Trophoblast cell (in vitro differentiated cells and primary cell): ENCODE measurements at regions not wholly inside any gene's neighbourhood (a gene's known extent, or its start where the extent isn't known, plus 50 kb on each side); places are given as distances from the start of the nearest gene placed in this dataset.

Source experiments
- DNase-seq, 2 donors: peaks; one replicate each; pipeline ENCODE4 v3.0.0-alpha.2; 2016
- H2AFZ ChIP-seq: 2 replicates; pipeline ENCODE4 v1.6.1; 2013; ENCODE audit warnings: low read length, moderate library complexity, mild to moderate bottlenecking; ENCODE audit not compliant: insufficient read depth, poor library complexity
- H2AK5ac ChIP-seq: 2 replicates; pipeline ENCODE4 v1.6.1; 2013; ENCODE audit warnings: mild to moderate bottlenecking, low read length
- H2BK120ac ChIP-seq: 2 replicates; pipeline ENCODE4 v1.6.1; 2013; ENCODE audit warnings: low read length, mild to moderate bottlenecking, moderate library complexity; ENCODE audit not compliant: insufficient read depth, poor library complexity
- H2BK12ac ChIP-seq: 2 replicates; pipeline ENCODE4 v1.6.1; 2013; ENCODE audit warnings: mild to moderate bottlenecking, low read length, moderate library complexity
- H2BK5ac ChIP-seq: 2 replicates; pipeline ENCODE4 v1.6.1; 2013; ENCODE audit warnings: low read length, low read depth, moderate library complexity, mild to moderate bottlenecking; ENCODE audit not compliant: poor library complexity
- H3K14ac ChIP-seq: 2 replicates; pipeline ENCODE4 v1.6.1; 2013; ENCODE audit warnings: mild to moderate bottlenecking, low read length
- H3K18ac ChIP-seq: 2 replicates; pipeline ENCODE4 v1.6.1; 2013; ENCODE audit warnings: mild to moderate bottlenecking, low read length
- H3K23ac ChIP-seq: 2 replicates; pipeline ENCODE4 v1.6.1; 2013; ENCODE audit warnings: low read length
- H3K27ac ChIP-seq: 2 replicates; pipeline ENCODE4 v1.5.1; 2013; ENCODE audit warnings: low read depth, mild to moderate bottlenecking, inconsistent platforms, low read length, moderate library complexity
- H3K27me3 ChIP-seq: 2 replicates; pipeline ENCODE4 v1.6.1; 2013; ENCODE audit warnings: inconsistent platforms, mild to moderate bottlenecking, low read length, moderate library complexity; ENCODE audit not compliant: insufficient read depth
- H3K36me3 ChIP-seq, 2 experiments: 1 replicate in 1 of 2; 2 replicates in 1 of 2; pipeline ENCODE4 v1.6.1; 2013; ENCODE audit warnings: low read length in 2 of 2, mild to moderate bottlenecking in 2 of 2, moderate library complexity in 1 of 2; ENCODE audit not compliant: insufficient read depth in 2 of 2, control insufficient read depth in 1 of 2
- H3K4ac ChIP-seq: 2 replicates; pipeline ENCODE4 v1.6.1; 2013; ENCODE audit warnings: low read depth, mild to moderate bottlenecking, low read length, moderate library complexity
- H3K4me1 ChIP-seq, 2 experiments: 1 replicate in 1 of 2; 2 replicates in 1 of 2; pipeline ENCODE4 v1.6.1; 2013; ENCODE audit warnings: low read length in 2 of 2, mild to moderate bottlenecking in 2 of 2, moderate library complexity in 1 of 2; ENCODE audit not compliant: insufficient read depth in 2 of 2, control insufficient read depth in 1 of 2
- H3K4me2 ChIP-seq: 2 replicates; pipeline ENCODE4 v1.6.1; 2013; ENCODE audit warnings: inconsistent platforms, mild to moderate bottlenecking, low read length, moderate library complexity
- H3K4me3 ChIP-seq: 2 replicates; pipeline ENCODE4 v1.5.1; 2013; ENCODE audit warnings: mild to moderate bottlenecking, low read depth, low read length, inconsistent platforms
- H3K79me1 ChIP-seq: one replicate; pipeline ENCODE4 v1.6.1; 2013; ENCODE audit warnings: low read length
- H3K79me2 ChIP-seq: 2 replicates; pipeline ENCODE4 v1.6.1; 2013; ENCODE audit warnings: low read length, mild to moderate bottlenecking; ENCODE audit not compliant: control insufficient read depth, insufficient read depth, poor library complexity
- H3K9ac ChIP-seq: 2 replicates; pipeline ENCODE4 v1.6.1; 2013; ENCODE audit warnings: mild to moderate bottlenecking, low read length
- H3K9me3 ChIP-seq: 2 replicates; pipeline ENCODE4 v1.6.1; 2013; ENCODE audit warnings: low read depth, mild to moderate bottlenecking, control low read depth, inconsistent platforms, low read length; ENCODE audit not compliant: insufficient read depth
- H4K12ac ChIP-seq: 2 replicates; pipeline ENCODE4 v1.6.1; 2013; ENCODE audit warnings: low read depth, mild to moderate bottlenecking, low read length, moderate library complexity
- H4K8ac ChIP-seq: 2 replicates; pipeline ENCODE4 v1.6.1; 2013; ENCODE audit warnings: low read depth, mild to moderate bottlenecking, low read length, moderate library complexity
- H4K91ac ChIP-seq: one replicate; pipeline ENCODE4 v1.6.1; 2013; ENCODE audit warnings: low read depth, mild to moderate bottlenecking, low read length, moderate library complexity
- WGBS: extraction: QIAGEN DNeasy Blood & Tissue Kit; methylation state at CpG from one replicate; pipeline ENCODE4 v1.1.7; 2013; ENCODE audit warnings: missing lambda C conversion rate; ENCODE audit not compliant: insufficient read length, insufficient coverage; ENCODE audit errors: extremely low coverage; 5-methylcytosine and 5-hydroxymethylcytosine counted together

- Histone ChIP-seq H3K9ac (no peak overlapping the region), H2AFZ (no peak overlapping the region), H2BK12ac (no peak overlapping the region), H3K4me2 (no peak overlapping the region), H3K23ac (no peak overlapping the region), H3K4ac (no peak overlapping the region), H2BK5ac (no peak overlapping the region), H3K9me3 (no peaks in the 10 kb centered on the region), H3K4me1 (no peaks in the 10 kb centered on the region), H3K4me3 (no peak overlapping the region), H3K79me2 (no peaks in the 10 kb centered on the region), H4K8ac (no peak overlapping the region), H3K27me3 (no peaks in the 10 kb centered on the region), H3K27ac (no peak overlapping the region), H2BK120ac (no peak overlapping the region), H4K91ac (no peak overlapping the region), H3K36me3 (no peaks in the 10 kb centered on the region), H3K14ac (no peak overlapping the region), H3K79me1 (no peaks in the 10 kb centered on the region), H3K18ac (no peak overlapping the region), H4K12ac (no peak overlapping the region), H2AK5ac (no peak overlapping the region)
- no CpG with 5 or more reads among the region's 5 CpGs for WGBS
- DNase-seq: no peak
Observed at GRCh38 chr11:133679896-133680295, 147.6 kb upstream of the OPCML start.

GRCh38 chr11:133678191-133678590 lies 145.9 kb upstream of the OPCML start:
- no peak overlapping the region for H3K9ac ChIP-seq
- no peak overlapping the region for H4K12ac ChIP-seq
- no peak overlapping the region for H3K23ac ChIP-seq
- no peak overlapping the region for H3K18ac ChIP-seq
- no peak overlapping the region for H4K91ac ChIP-seq
- H3K4me1 ChIP-seq: no peaks in the 10 kb centered on the region
- no peak overlapping the region for H3K4me2 ChIP-seq
- no peak overlapping the region for H2AFZ ChIP-seq
- WGBS: no CpG with 5 or more reads among the region's 2 CpGs
- no peak overlapping the region for H2BK5ac ChIP-seq
- no peak overlapping the region for H2BK12ac ChIP-seq
- no peak overlapping the region for H2BK120ac ChIP-seq
- DNase-seq: no peak
- H4K8ac ChIP-seq: no peak overlapping the region
- H3K36me3 ChIP-seq: no peaks in the 10 kb centered on the region
- no peaks in the 10 kb centered on the region for H3K79me1 ChIP-seq
- no peak overlapping the region for H3K14ac ChIP-seq
- no peak overlapping the region for H3K4me3 ChIP-seq
- H3K4ac ChIP-seq: no peak overlapping the region
- no peak overlapping the region for H2AK5ac ChIP-seq
- no peaks in the 10 kb centered on the region for H3K27me3 ChIP-seq
- no peaks in the 10 kb centered on the region for H3K79me2 ChIP-seq
- no peaks in the 10 kb centered on the region for H3K9me3 ChIP-seq
- H3K27ac ChIP-seq: no peak overlapping the region

GRCh38 chr11:133677387-133677786 lies 145.1 kb upstream of the OPCML start:
- no peaks in the 10 kb centered on the region for H3K27me3 ChIP-seq
- H2AK5ac ChIP-seq: no peak overlapping the region
- H3K9ac ChIP-seq: no peak overlapping the region
- no peak for DNase-seq
- no peak overlapping the region for H2AFZ ChIP-seq
- no CpG with 5 or more reads among the region's 3 CpGs for WGBS
- no peaks in the 10 kb centered on the region for H3K4me1 ChIP-seq
- no peak overlapping the region for H3K27ac ChIP-seq
- no peak overlapping the region for H2BK5ac ChIP-seq
- H3K9me3 ChIP-seq: no peaks in the 10 kb centered on the region
- H4K8ac ChIP-seq: no peak overlapping the region
- H2BK12ac ChIP-seq: no peak overlapping the region
- no peak overlapping the region for H3K14ac ChIP-seq
- H4K91ac ChIP-seq: no peak overlapping the region
- H3K79me1 ChIP-seq: no peaks in the 10 kb centered on the region
- no peak overlapping the region for H4K12ac ChIP-seq
- no peak overlapping the region for H3K18ac ChIP-seq
- no peak overlapping the region for H3K23ac ChIP-seq
- H3K4me3 ChIP-seq: no peak overlapping the region
- H3K4ac ChIP-seq: no peak overlapping the region
- H3K79me2 ChIP-seq: no peaks in the 10 kb centered on the region
- H2BK120ac ChIP-seq: no peak overlapping the region
- no peaks in the 10 kb centered on the region for H3K36me3 ChIP-seq
- no peak overlapping the region for H3K4me2 ChIP-seq

GRCh38 chr11:133676265-133676664 lies 144.0 kb upstream of the OPCML start:
- no peak overlapping the region for H3K4ac ChIP-seq
- no peak overlapping the region for H2AFZ ChIP-seq
- H4K8ac ChIP-seq: no peak overlapping the region
- no peak overlapping the region for H2BK12ac ChIP-seq
- no peak overlapping the region for H3K14ac ChIP-seq
- WGBS: no CpG with 5 or more reads among the region's 1 CpG
- H3K4me2 ChIP-seq: no peak overlapping the region
- DNase-seq: no peak
- no peaks in the 10 kb centered on the region for H3K79me2 ChIP-seq
- no peaks in the 10 kb centered on the region for H3K27me3 ChIP-seq
- H2BK5ac ChIP-seq: no peak overlapping the region
- H3K9me3 ChIP-seq: no peaks in the 10 kb centered on the region
- no peak overlapping the region for H4K12ac ChIP-seq
- H2AK5ac ChIP-seq: no peak overlapping the region
- H3K18ac ChIP-seq: no peak overlapping the region
- no peak overlapping the region for H3K27ac ChIP-seq
- H3K4me1 ChIP-seq: no peaks in the 10 kb centered on the region
- H4K91ac ChIP-seq: no peak overlapping the region
- no peak overlapping the region for H3K23ac ChIP-seq
- no peak overlapping the region for H2BK120ac ChIP-seq
- H3K36me3 ChIP-seq: no peaks in the 10 kb centered on the region
- no peak overlapping the region for H3K4me3 ChIP-seq
- no peaks in the 10 kb centered on the region for H3K79me1 ChIP-seq
- H3K9ac ChIP-seq: no peak overlapping the region
